Neural cell (in vitro differentiated cells): ENCODE measurements at regions not wholly inside any gene's neighbourhood (a gene's known extent, or its start where the extent isn't known, plus 50 kb on each side); places are given as distances from the start of the nearest gene placed in this dataset.

Source experiments
- H2AFZ ChIP-seq: fragments of 200-600, 300-800 bp; sonication (generic), shearing (Covaris generic); 2 replicates; pipeline ENCODE4 v1.6.0; 2014; ENCODE audit warnings: low read depth, mild to moderate bottlenecking, antibody characterized with exemption, low read length, moderate library complexity
- H3F3A ChIP-seq: fragments of 200-600 bp; shearing (Covaris generic); 2 replicates; pipeline ENCODE4 v1.6.1; 2016; ENCODE audit warnings: mild to moderate bottlenecking, moderate library complexity, mixed read lengths, antibody characterized with exemption, low read length; ENCODE audit not compliant: insufficient read depth, poor library complexity, severe bottlenecking
- H3K27ac ChIP-seq: fragments of 200-600, 300-800 bp; sonication (generic), shearing (Covaris generic); 2 replicates; pipeline ENCODE4 v1.5.1; 2014; ENCODE audit warnings: mild to moderate bottlenecking, low read length, moderate library complexity
- H3K27me3 ChIP-seq: fragments of 300-800, 200-600 bp; sonication (generic), shearing (Covaris generic); 2 replicates; pipeline ENCODE4 v1.6.0; 2014; ENCODE audit warnings: mild to moderate bottlenecking, low read depth, low read length, moderate library complexity; ENCODE audit not compliant: insufficient read depth
- H3K36me3 ChIP-seq: fragments of 300-800, 200-600 bp; sonication (generic), shearing (Covaris generic); 2 replicates; pipeline ENCODE4 v1.5.1; 2014; ENCODE audit warnings: mild to moderate bottlenecking, antibody characterized with exemption, low read length, moderate library complexity; ENCODE audit not compliant: insufficient read depth
- H3K4me2 ChIP-seq: fragments of 300-800, 200-600 bp; sonication (generic), shearing (Covaris generic); 2 replicates; pipeline ENCODE4 v1.6.0; 2014; ENCODE audit warnings: mild to moderate bottlenecking, low read length
- H3K4me3 ChIP-seq: fragments of 300-800, 200-600 bp; sonication (generic), shearing (Covaris generic); 2 replicates; pipeline ENCODE4 v1.5.1; 2014; ENCODE audit warnings: mild to moderate bottlenecking, low read length, moderate library complexity
- H3K79me2 ChIP-seq: fragments of 200-600 bp; shearing (Covaris generic); replicated peaks from 2 replicates; pipeline ENCODE4 v1.6.0; 2014; ENCODE audit warnings: mild to moderate bottlenecking, low read length, moderate library complexity; ENCODE audit not compliant: insufficient read depth
- H3K9ac ChIP-seq: fragments of 300-800, 200-600 bp; sonication (generic), shearing (Covaris generic); 2 replicates; pipeline ENCODE4 v1.6.1; 2016; ENCODE audit warnings: mild to moderate bottlenecking, low read length, mixed read lengths
- H3K9me2 ChIP-seq: fragments of 200-600 bp; shearing (Covaris generic); 2 replicates; pipeline ENCODE4 v1.6.1; 2016; ENCODE audit warnings: mild to moderate bottlenecking, low read length, mixed read lengths; ENCODE audit not compliant: insufficient read depth
- H3K9me3 ChIP-seq: fragments of 200-600, 300-800 bp; sonication (generic), shearing (Covaris generic); 2 replicates; pipeline ENCODE4 v1.6.1; 2016; ENCODE audit warnings: mild to moderate bottlenecking, mixed run types, low read length, moderate library complexity, mixed read lengths
- H4K20me1 ChIP-seq: fragments of 200-600 bp; shearing (Covaris generic); 2 replicates; pipeline ENCODE4 v1.6.1; 2016; ENCODE audit warnings: mild to moderate bottlenecking, mixed run types; ENCODE audit not compliant: insufficient read depth
- EP300 ChIP-seq: fragments of 450-650 bp; conservative IDR thresholded peaks from 2 replicates; pipeline ENCODE4 v1.6.1; 2014; ENCODE audit warnings: antibody characterized with exemption, mild to moderate bottlenecking, moderate library complexity; ENCODE audit not compliant: poor library complexity, severe bottlenecking
- EZH2 ChIP-seq: fragments of 200-600, 300-800 bp; shearing (Covaris generic), sonication (generic); IDR thresholded peaks from 2 replicates; pipeline ENCODE4 v1.6.1; 2014; ENCODE audit warnings: antibody characterized with exemption, low read length, borderline replicate concordance, mild to moderate bottlenecking; ENCODE audit not compliant: insufficient read depth, poor library complexity, severe bottlenecking
- RAD21 ChIP-seq: fragments of 450-650 bp; conservative IDR thresholded peaks from 2 replicates; pipeline ENCODE4 v1.6.1; 2014; ENCODE audit warnings: antibody characterized with exemption, mild to moderate bottlenecking, moderate library complexity
- SMC3 ChIP-seq: fragments of 450-650 bp; conservative IDR thresholded peaks from 2 replicates; pipeline ENCODE4 v1.6.1; 2014; ENCODE audit warnings: antibody characterized with exemption, mild to moderate bottlenecking, moderate library complexity; ENCODE audit not compliant: poor library complexity
- TAF1 ChIP-seq: IDR thresholded peaks from 2 replicates; pipeline ENCODE4 v1.6.1; 2012; ENCODE audit warnings: low read depth
- TF ChIP-seq, protein P1 (sequence below): IDR thresholded peaks from 2 replicates; pipeline ENCODE4 v1.6.1; 2012; ENCODE audit warnings: borderline replicate concordance
- TF ChIP-seq, protein P2 (sequence below): fragments of 450-650 bp; IDR thresholded peaks from 2 replicates; pipeline ENCODE4 v1.5.1; 2014; ENCODE audit warnings: antibody characterized with exemption, mild to moderate bottlenecking, moderate library complexity; ENCODE audit not compliant: poor library complexity, severe bottlenecking

DNA sequence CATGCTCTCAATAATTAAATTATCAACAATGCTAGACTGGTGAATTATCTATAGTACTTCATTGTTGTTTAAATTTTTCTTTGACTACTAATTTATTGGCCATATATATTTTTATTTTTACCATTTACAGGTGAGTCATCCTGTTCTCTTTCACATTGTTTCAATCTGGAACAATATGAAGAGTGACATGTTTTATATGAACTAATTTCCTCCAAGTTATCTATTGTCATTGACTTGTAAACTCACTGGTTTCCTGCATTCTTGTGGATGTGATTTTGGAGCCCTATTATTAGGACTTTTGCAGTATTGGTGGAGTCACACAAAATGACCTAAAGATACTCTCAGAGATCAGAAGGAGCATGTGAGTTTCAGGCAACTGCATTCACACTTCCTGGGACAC, 297.7 kb downstream of the AEBP2 start:
- Histone ChIP-seq H3K9ac (no peak overlapping the region), H3K36me3 (no peaks in the 10 kb centered on the region), H3K4me3 (no peak overlapping the region), H3K9me2 (no peaks in the 10 kb centered on the region), H3F3A (no peaks in the 10 kb centered on the region), H3K79me2 (no peaks in the 10 kb centered on the region), H2AFZ (no peak overlapping the region), H3K9me3 (no peaks in the 10 kb centered on the region), H3K27ac (no peak overlapping the region), H3K27me3 (no peaks in the 10 kb centered on the region), H4K20me1 (no peaks in the 10 kb centered on the region), H3K4me2 (no peak overlapping the region)
- TF ChIP-seq TAF1 (no peak), EP300 (no peak), EZH2 (no peak)
- TF ChIP-seq, protein P1, sequence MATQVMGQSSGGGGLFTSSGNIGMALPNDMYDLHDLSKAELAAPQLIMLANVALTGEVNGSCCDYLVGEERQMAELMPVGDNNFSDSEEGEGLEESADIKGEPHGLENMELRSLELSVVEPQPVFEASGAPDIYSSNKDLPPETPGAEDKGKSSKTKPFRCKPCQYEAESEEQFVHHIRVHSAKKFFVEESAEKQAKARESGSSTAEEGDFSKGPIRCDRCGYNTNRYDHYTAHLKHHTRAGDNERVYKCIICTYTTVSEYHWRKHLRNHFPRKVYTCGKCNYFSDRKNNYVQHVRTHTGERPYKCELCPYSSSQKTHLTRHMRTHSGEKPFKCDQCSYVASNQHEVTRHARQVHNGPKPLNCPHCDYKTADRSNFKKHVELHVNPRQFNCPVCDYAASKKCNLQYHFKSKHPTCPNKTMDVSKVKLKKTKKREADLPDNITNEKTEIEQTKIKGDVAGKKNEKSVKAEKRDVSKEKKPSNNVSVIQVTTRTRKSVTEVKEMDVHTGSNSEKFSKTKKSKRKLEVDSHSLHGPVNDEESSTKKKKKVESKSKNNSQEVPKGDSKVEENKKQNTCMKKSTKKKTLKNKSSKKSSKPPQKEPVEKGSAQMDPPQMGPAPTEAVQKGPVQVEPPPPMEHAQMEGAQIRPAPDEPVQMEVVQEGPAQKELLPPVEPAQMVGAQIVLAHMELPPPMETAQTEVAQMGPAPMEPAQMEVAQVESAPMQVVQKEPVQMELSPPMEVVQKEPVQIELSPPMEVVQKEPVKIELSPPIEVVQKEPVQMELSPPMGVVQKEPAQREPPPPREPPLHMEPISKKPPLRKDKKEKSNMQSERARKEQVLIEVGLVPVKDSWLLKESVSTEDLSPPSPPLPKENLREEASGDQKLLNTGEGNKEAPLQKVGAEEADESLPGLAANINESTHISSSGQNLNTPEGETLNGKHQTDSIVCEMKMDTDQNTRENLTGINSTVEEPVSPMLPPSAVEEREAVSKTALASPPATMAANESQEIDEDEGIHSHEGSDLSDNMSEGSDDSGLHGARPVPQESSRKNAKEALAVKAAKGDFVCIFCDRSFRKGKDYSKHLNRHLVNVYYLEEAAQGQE = no peak

DNA sequence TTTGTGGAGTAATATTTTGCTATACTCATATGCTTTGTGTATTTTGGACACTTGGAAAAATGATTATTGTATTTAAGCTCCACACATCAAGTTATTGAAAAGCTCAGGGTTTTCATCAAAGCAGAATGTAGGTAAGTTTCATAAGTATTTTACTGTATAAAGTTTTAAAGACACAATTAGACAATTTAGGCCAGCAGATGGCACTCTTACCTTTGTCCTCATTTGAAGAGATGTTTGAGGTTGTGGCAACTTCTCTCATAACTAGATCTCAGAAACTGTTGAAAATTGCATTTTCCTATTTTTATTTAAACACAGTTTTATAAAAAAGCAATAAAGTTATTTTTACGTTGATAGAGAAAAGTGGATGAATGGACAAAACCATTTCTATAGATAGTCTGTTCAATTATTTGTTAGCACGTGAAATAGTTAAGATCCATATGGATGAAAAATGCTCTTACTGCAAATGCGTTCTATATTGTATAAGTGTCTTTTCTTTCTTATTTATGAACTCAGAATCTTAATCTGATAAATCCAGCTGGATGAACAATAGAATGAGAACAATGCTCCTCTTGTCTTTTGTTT, 300.0 kb downstream of the AEBP2 start:
- Histone ChIP-seq H3K9me3 (no peaks in the 10 kb centered on the region), H4K20me1 (no peaks in the 10 kb centered on the region), H3K9ac (no peak overlapping the region), H3K27me3 (no peaks in the 10 kb centered on the region), H3K27ac (no peak overlapping the region), H2AFZ (no peak overlapping the region), H3K4me3 (no peak overlapping the region), H3K79me2 (no peaks in the 10 kb centered on the region), H3K4me2 (no peak overlapping the region), H3K36me3 (no peaks in the 10 kb centered on the region), H3K9me2 (no peaks in the 10 kb centered on the region), H3F3A (no peaks in the 10 kb centered on the region)
- TF ChIP-seq SMC3 (peak; percentile 86), RAD21 (peak; percentile 83)
- TF ChIP-seq, protein P1 = no peak
- TF ChIP-seq, protein P2, sequence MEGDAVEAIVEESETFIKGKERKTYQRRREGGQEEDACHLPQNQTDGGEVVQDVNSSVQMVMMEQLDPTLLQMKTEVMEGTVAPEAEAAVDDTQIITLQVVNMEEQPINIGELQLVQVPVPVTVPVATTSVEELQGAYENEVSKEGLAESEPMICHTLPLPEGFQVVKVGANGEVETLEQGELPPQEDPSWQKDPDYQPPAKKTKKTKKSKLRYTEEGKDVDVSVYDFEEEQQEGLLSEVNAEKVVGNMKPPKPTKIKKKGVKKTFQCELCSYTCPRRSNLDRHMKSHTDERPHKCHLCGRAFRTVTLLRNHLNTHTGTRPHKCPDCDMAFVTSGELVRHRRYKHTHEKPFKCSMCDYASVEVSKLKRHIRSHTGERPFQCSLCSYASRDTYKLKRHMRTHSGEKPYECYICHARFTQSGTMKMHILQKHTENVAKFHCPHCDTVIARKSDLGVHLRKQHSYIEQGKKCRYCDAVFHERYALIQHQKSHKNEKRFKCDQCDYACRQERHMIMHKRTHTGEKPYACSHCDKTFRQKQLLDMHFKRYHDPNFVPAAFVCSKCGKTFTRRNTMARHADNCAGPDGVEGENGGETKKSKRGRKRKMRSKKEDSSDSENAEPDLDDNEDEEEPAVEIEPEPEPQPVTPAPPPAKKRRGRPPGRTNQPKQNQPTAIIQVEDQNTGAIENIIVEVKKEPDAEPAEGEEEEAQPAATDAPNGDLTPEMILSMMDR = peak; percentile 77
